Prostate gland (tissue), 2 donors: ENCODE measurements at regions not wholly inside any gene's neighbourhood (a gene's known extent, or its start where the extent isn't known, plus 50 kb on each side); places are given as distances from the start of the nearest gene placed in this dataset.

ENCODE experiments used
- DNase-seq: peaks from one replicate; pipeline ENCODE4 v3.0.0-alpha.2; 2019; ENCODE audit warnings: low spot score
- H3K27ac ChIP-seq, 2 donors: fragments of 200-600 bp; sonication (generic); 2 replicates each; pipeline ENCODE4 v1.5.1; 2017 to 2019
- H3K27me3 ChIP-seq: fragments of 200-600 bp; sonication (generic); replicated peaks from 2 replicates; pipeline ENCODE4 v1.5.1; 2019; ENCODE audit not compliant: insufficient read depth
- H3K36me3 ChIP-seq, 2 donors: fragments of 200-600 bp; sonication (generic); 1 replicate in 1 of 2; 2 replicates in 1 of 2; pipeline versions ENCODE4 v1.5.1 to v1.8.1; 2017 to 2019
- H3K4me1 ChIP-seq: fragments of 200-600 bp; sonication (generic); replicated peaks from 2 replicates; pipeline ENCODE4 v1.5.1; 2019
- H3K4me3 ChIP-seq, 2 donors: fragments of 200-600 bp; sonication (generic); 2 replicates each; pipeline ENCODE4 v1.5.1; 2017 to 2019
- H3K9me3 ChIP-seq: fragments of 200-600 bp; sonication (generic); 2 replicates; pipeline ENCODE4 v1.5.1; 2017
- POLR2A ChIP-seq: fragments of 450-650 bp; IDR thresholded peaks from one replicate; pipeline ENCODE4 v1.6.1; 2016; ENCODE audit warnings: antibody characterized with exemption, mild to moderate bottlenecking
- POLR2AphosphoS5 ChIP-seq: sonication (generic); formaldehyde crosslinking; IDR thresholded peaks from one replicate; pipeline ENCODE4 v1.6.1; 2017; ENCODE audit warnings: antibody characterized with exemption
- WGBS: methylation state at CpG from one replicate; pipeline ENCODE4 v1.1.5; 2018; 5-methylcytosine and 5-hydroxymethylcytosine counted together
- intact Hi-C: fragments of 100-400 bp; cut with DNase I; formaldehyde crosslinking; loops from one replicate; pipeline ENCODE4 v1.14.2; 2022
- TF ChIP-seq, protein P1 (sequence below), 4 experiments: fragments of 200-600 bp in 2 of 4; fragments of 450-650 bp in 2 of 4; sonication (generic) in 2 of 4; IDR thresholded peaks; 1 replicate in 3 of 4; 2 replicates in 1 of 4; pipeline ENCODE4 v1.5.1; 2016 to 2019; ENCODE audit warnings: antibody characterized with exemption in 4 of 4, mild to moderate bottlenecking in 2 of 4, moderate library complexity in 2 of 4

DNA sequence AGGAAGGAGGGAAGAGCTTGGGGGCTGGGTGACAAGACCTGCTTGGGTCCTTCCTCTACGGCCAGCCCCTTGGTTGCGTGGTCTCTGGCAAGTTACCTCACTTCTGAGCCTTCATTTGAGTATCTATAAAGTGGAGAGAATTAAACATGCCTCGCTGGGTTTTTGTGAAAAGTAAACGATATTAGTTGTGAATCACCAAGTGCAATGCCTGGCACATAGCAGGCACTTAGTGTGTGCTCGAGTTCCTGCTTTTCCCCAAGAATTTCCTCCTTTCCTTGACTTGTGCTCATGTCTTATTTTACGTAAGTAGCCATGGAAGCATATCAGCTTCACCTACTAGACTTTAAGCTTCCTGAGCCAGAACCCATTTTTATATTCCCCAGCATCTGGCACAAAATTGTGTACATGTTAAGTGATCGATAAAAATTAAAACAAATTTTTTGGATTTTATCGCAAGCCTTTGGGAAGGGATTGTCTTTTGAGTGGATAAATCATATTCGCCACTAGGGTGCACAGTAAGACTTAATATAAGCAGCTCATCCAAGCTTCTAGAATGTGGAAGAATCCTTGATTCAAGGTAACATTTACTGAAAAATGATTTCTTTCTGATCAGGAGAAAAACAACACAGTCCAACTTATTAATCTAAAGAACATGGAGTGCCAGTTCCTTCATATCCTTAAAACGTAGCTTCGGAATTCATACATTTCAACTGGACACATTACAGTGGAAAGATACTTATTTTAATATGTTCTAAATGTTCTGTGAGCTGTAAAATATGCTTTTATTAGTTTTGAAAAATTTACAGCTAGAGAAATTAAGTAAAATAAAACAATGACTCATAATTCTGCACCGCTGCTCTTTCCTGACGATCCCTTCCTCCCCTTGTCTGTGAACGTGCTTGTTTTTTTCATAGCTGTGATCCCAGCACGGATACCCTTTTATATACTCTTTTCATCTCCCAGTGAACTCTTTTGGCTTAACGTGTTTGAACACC lies 62.0 kb downstream of the SLC25A47 start:
- 30% methylated on average over 16 of the region's 16 CpGs for WGBS
- no peak for TF ChIP-seq POLR2A
- TF ChIP-seq, protein P1, sequence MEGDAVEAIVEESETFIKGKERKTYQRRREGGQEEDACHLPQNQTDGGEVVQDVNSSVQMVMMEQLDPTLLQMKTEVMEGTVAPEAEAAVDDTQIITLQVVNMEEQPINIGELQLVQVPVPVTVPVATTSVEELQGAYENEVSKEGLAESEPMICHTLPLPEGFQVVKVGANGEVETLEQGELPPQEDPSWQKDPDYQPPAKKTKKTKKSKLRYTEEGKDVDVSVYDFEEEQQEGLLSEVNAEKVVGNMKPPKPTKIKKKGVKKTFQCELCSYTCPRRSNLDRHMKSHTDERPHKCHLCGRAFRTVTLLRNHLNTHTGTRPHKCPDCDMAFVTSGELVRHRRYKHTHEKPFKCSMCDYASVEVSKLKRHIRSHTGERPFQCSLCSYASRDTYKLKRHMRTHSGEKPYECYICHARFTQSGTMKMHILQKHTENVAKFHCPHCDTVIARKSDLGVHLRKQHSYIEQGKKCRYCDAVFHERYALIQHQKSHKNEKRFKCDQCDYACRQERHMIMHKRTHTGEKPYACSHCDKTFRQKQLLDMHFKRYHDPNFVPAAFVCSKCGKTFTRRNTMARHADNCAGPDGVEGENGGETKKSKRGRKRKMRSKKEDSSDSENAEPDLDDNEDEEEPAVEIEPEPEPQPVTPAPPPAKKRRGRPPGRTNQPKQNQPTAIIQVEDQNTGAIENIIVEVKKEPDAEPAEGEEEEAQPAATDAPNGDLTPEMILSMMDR (IDR thresholded peaks at IDR 0.05) = peak; percentile 22 to 86 (median 77)
- TF ChIP-seq POLR2AphosphoS5 = peak; percentile 40
- DNase-seq = no peak
- Histone ChIP-seq H3K27me3 (no peaks in the 10 kb centered on the region), H3K4me1 (peaks cover 9% of the 10 kb centered on the region), H3K9me3 (no peaks in the 10 kb centered on the region), H3K4me3 (no peak overlapping the region), H3K36me3 (no peaks in the 10 kb centered on the region), H3K27ac (peak overlapping the region; percentile 31 to 36)
- intact Hi-C loops = loop anchor here (2.0 to 5.0 kb wide), 2 partner anchors 267 to 1244 kb away; no protein-coding TSS in a partner anchor

DNA sequence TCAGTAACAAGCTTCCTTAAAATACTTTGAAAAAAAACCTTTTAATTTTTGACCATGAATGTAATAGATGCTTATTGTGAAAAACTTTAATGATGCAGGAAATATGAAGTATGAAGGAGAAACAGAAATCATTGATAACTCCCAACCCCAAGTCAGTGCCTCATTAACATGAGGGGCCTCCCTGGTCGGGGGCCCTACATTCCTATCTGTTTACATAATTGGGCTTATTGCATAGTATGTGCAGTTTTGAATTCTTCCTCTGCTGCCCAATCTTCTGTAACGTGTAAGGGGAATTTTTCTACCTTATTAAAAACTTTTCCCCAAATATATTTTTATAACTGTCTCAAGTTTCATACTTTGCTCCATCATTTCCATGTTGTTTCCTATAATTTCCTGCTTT lies 63.0 kb downstream of the SLC25A47 start:
- Histone ChIP-seq H3K36me3 (no peaks in the 10 kb centered on the region), H3K4me1 (peaks cover 9% of the 10 kb centered on the region), H3K27ac (peak overlapping the region in 1 of 2 donors; percentile 31), H3K9me3 (no peaks in the 10 kb centered on the region), H3K4me3 (no peak overlapping the region), H3K27me3 (no peaks in the 10 kb centered on the region)
- WGBS = 40% methylated on average over 2 of the region's 2 CpGs
- intact Hi-C loops = loop anchor here (5.0 kb wide), 1 partner anchor 266 kb away; no protein-coding TSS in a partner anchor
- DNase-seq = no peak
- TF ChIP-seq POLR2A (no peak), POLR2AphosphoS5 (no peak)
- TF ChIP-seq, protein P1 (IDR thresholded peaks at IDR 0.05) = no peak

DNA sequence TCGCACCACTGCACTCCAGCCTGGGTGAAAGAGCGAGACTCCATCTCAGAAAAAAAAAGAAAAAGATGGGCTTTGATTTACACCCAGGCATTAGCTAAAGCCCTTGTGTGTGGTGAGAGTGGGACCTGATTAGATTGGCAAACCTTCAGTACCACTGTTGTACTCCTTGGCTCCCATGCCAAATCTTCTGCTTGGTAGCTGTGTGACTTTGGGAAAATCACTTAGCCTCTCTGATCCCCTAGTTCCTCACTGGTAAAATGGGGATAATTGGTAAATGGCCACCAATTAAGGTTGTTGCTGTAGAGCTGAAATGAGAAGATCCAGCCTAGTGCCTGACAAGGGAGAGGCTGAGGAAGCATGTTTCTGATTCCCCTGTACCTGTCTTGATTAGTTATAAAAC lies 63.7 kb downstream of the SLC25A47 start:
- Histone ChIP-seq H3K9me3 (no peaks in the 10 kb centered on the region), H3K27ac (no peak overlapping the region), H3K4me3 (no peak overlapping the region), H3K36me3 (no peaks in the 10 kb centered on the region), H3K4me1 (peaks cover 9% of the 10 kb centered on the region), H3K27me3 (no peaks in the 10 kb centered on the region)
- DNase-seq = no peak
- WGBS = 79% methylated on average over 2 of the region's 2 CpGs
- intact Hi-C loops = loop anchor here (5.0 kb wide), 1 partner anchor 265 kb away; no protein-coding TSS in a partner anchor
- no peak for TF ChIP-seq POLR2A
- no peak for TF ChIP-seq POLR2AphosphoS5
- TF ChIP-seq, protein P1 (IDR thresholded peaks at IDR 0.05) = no peak

DNA sequence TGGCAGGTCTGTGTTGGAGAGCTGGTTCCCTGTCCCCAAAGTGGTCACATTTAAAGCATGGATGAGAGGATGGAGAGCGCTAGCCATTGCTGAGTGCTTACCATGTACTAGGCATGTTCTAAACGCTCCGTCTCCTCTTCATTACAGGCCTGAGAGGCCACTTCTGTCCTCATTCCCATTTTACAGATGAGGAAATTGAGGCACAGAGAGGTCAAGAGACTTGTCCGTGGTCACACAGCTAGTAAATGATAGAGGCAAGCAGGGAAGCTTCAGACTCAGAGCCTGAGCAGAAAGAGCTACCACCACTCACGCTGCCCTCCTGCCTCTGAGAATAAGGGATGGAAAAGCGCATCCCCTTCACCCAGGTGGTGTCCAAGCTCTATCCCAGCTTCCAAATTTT lies 64.3 kb downstream of the SLC25A47 start:
- Histone ChIP-seq H3K36me3 (no peaks in the 10 kb centered on the region), H3K4me1 (peaks cover 9% of the 10 kb centered on the region), H3K27me3 (no peaks in the 10 kb centered on the region), H3K4me3 (no peak overlapping the region), H3K9me3 (no peaks in the 10 kb centered on the region), H3K27ac (no peak overlapping the region)
- no peak for DNase-seq
- TF ChIP-seq POLR2AphosphoS5 (no peak), POLR2A (no peak)
- TF ChIP-seq, protein P1 (IDR thresholded peaks at IDR 0.05) = no peak
- 95% methylated on average over 6 of the region's 6 CpGs for WGBS
- intact Hi-C loops = loop anchor here (5.0 kb wide), 1 partner anchor 265 kb away; no protein-coding TSS in a partner anchor
